ENCODE measurements at regions not wholly inside any gene's neighbourhood (a gene's known extent, or its start where the extent isn't known, plus 50 kb on each side); places are given as distances from the start of the nearest gene placed in this dataset.

- no peak for ATAC-seq
- intact Hi-C loops (cut with DNase I, micrococcal nuclease), result no loop called here
- no peak for DNase-seq
Measured at GRCh38 chr18:28903306-28903705, 726.4 kb upstream of the CDH2 start.

GRCh38 chr18:28890791-28891190 lies 713.9 kb upstream of the CDH2 start:
- intact Hi-C loops (cut with DNase I, micrococcal nuclease), result no loop called here
- DNase-seq (no peak), ATAC-seq (no peak)

- ATAC-seq, result no peak
- DNase-seq, result no peak
- intact Hi-C loops (cut with DNase I, micrococcal nuclease), result no loop called here
Measured at GRCh38 chr18:28884304-28884703, 707.4 kb upstream of the CDH2 start.

- intact Hi-C loops (cut with DNase I, micrococcal nuclease), result no loop called here
- no peak for DNase-seq
- no peak for ATAC-seq
Measured at GRCh38 chr18:28880856-28881255, 703.9 kb upstream of the CDH2 start.

DNA sequence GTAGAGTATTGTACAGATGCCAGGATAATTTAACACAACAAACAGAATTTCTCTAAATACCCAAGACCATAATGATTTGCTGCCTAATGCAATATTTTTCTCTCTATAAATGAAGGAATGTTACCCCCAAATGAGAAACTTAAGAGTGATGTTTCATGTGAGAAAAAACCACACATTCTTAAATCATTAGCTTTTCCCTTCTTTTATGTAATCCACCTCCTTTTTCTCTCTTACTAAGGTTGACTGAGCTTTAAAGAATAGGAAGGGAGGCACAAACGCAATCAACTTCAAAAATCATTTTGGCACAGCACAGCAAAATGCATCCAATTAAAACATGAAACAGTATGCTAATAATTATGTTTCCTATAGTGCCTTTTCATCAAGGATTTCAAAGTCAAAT lies 698.1 kb upstream of the CDH2 start:
- ATAC-seq (no peak), DNase-seq (no peak)
- intact Hi-C loops (cut with DNase I, micrococcal nuclease), result no loop called here

DNA sequence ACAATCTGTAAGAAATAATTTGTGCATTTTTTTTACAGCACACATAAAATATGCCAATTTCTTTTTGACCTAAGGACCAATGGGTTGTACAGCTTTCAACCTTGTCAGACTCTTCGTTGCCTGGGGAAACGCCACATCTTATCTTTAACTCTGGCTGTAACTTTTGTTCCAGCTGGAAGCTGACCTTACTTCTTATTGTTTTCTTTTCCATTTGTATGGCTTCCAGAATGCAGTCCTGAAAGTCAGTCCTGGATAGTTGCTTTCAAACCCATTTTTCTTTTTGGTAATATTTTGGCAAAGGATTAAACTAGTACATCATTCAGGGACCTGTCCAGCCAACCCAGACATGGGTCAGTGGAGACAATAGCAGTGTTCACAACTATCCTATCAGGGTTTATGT lies 686.5 kb upstream of the CDH2 start:
- ATAC-seq, result no peak
- intact Hi-C loops (cut with DNase I, micrococcal nuclease), result no loop called here
- no peak for DNase-seq

GRCh38 chr18:28858248-28858647 lies 681.3 kb upstream of the CDH2 start:
- DNase-seq, result no peak
- no peak for ATAC-seq
- intact Hi-C loops (cut with DNase I, micrococcal nuclease), result no loop called here

- DNase-seq (no peak), ATAC-seq (no peak)
- intact Hi-C loops (cut with DNase I, micrococcal nuclease), result no loop called here
Measured at GRCh38 chr18:28855989-28856388, 679.1 kb upstream of the CDH2 start.

GRCh38 chr18:28855524-28855923 lies 678.6 kb upstream of the CDH2 start:
- DNase-seq (no peak), ATAC-seq (no peak)
- intact Hi-C loops (cut with DNase I, micrococcal nuclease), result no loop called here

- intact Hi-C loops (cut with DNase I, micrococcal nuclease), result no loop called here
- ATAC-seq (no peak), DNase-seq (no peak)
Measured at GRCh38 chr18:28854964-28855363, 678.0 kb upstream of the CDH2 start.

DNA sequence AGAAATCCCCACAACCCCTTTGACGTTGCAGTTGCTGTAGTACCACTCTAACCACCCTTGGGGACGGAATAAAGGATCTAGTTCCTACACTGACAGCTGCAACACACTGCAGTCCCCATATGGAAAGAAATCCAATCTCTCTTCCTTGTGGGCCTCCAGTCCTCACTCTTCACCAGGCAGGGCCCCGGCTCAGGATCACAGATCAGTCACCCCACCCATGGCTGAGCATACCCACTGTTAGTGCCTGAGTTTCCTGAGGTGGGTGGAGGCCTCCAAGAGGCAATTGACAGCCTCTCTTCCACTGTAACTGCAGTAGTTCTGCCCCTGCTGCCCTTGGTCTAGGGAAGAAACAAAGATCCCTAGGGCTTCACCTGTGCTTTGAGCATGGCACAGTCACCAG lies 670.0 kb upstream of the CDH2 start:
- intact Hi-C loops (cut with DNase I, micrococcal nuclease), result no loop called here
- ATAC-seq (no peak), DNase-seq (no peak)

- no peak for ATAC-seq
- intact Hi-C loops (cut with DNase I, micrococcal nuclease), result no loop called here
Measured at GRCh38 chr18:28837100-28837499, 660.2 kb upstream of the CDH2 start.

DNA sequence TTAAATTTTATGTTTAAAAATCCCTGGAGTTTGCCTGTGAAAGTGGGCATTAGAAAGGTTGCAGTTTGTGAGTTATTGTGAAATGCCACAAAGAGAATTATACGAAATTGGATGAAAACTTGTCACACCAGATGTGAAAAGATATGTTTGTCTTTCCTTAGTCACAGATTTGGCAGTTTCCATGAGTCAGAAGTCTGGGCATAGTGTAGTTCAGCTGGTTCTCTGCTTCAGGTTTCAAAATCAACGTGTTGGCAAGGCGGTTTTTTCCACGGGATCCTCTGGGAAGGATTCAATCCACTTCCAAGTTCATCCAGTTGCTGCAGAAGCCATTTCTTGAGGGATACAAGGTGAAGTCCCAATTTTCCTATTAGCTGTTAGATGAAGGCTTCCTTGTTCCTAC lies 658.0 kb upstream of the CDH2 start:
- ATAC-seq (no peak), DNase-seq (no peak)
- intact Hi-C loops (cut with DNase I, micrococcal nuclease), result no loop called here

More at GRCh38 chr18:28837100-28837499, 660.2 kb upstream of the CDH2 start:
- DNase-seq, result no peak

DNA sequence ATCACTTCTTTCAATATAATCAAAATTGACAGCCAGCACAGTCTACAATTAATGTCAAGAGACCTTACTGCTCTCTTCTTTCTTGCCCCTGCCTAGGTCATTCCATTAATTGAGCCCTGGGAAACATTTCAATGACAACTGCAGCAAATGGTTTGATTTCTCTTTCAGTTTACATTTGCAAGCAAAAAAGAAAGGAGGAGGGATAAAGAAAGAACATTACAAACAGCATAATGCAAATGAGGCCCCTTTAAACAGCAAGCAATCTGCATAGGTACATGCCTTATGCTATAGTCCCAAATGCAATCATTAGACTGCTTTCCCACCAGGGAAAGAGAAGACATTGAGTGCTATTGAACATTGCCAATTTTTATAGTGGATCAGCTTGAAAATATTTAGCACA lies 655.0 kb upstream of the CDH2 start:
- no peak for ATAC-seq
- intact Hi-C loops (cut with DNase I, micrococcal nuclease), result no loop called here

DNA sequence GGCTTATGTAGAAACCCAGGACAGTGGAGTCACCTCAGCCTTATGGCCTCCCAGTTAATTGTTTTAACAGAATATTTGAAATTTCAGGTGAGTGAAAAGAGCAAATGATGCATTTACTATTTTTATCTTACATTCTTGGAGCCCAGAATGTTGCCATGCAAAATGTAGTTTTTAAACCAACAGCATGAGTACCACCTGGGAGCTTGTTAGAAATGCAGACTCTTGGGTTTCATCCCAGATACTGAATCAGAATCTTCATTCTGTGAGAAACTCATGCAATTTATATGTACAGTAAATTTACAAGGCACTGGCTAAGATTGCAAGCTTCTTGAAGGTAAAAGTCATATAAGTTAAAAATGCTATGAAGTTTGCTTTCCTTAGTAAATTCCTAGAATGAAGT lies 654.5 kb upstream of the CDH2 start:
- no peak for ATAC-seq
- intact Hi-C loops (cut with DNase I, micrococcal nuclease), result no loop called here
- no peak for DNase-seq

More for the DNA sequence above, 655.0 kb upstream of the CDH2 start:
- DNase-seq, result no peak

- ATAC-seq, result no peak
- no peak for DNase-seq
- intact Hi-C loops (cut with DNase I, micrococcal nuclease), result no loop called here
Measured at GRCh38 chr18:28826107-28826506, 649.2 kb upstream of the CDH2 start.

- DNase-seq (no peak), ATAC-seq (no peak)
- intact Hi-C loops (cut with DNase I, micrococcal nuclease), result no loop called here
Measured at GRCh38 chr18:28824183-28824574, 647.2 kb upstream of the CDH2 start.

DNA sequence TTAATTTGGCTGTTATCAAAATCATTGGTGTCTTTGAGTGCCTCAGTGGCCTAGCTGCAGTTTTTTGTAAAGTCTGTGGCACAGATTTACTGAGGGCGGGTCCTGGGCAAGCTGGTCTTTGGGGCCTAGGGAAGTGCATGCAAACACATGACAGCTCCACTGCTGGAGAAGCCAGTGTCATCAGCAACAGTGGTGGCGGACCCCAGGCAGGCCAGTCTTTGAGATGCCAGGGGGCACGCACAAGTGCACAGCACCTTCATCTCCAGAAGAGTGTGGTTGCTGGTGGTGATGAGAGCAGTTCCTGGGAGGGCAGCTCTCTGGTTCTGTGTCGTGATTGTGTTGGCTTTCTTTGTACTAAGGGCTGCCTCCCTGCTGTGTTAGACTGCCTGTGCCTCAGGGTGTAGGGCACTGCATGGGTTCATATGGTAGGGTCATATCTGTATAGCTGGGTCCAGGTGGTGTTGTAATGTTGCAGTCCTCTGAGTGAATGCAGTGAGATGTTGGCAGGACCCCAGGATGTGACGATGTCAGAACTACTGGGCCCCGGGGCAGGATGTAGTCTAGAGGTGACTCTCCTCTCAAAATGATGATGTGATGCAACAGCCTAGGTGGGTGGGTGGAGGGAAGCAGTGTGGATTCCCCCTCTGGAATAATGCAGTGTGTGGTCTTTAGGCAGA lies 646.7 kb upstream of the CDH2 start:
- no peak for DNase-seq
- intact Hi-C loops (cut with DNase I, micrococcal nuclease), result no loop called here
- no peak for ATAC-seq

GRCh38 chr18:28820353-28820752 lies 643.4 kb upstream of the CDH2 start:
- DNase-seq (no peak), ATAC-seq (no peak)
- intact Hi-C loops (cut with DNase I, micrococcal nuclease), result no loop called here

- DNase-seq (no peak), ATAC-seq (no peak)
- intact Hi-C loops (cut with DNase I, micrococcal nuclease), result no loop called here
Measured at GRCh38 chr18:28816155-28816554, 639.2 kb upstream of the CDH2 start.

- DNase-seq (no peak), ATAC-seq (no peak)
- intact Hi-C loops (cut with DNase I, micrococcal nuclease), result no loop called here
Measured at GRCh38 chr18:28814365-28814764, 637.4 kb upstream of the CDH2 start.

- intact Hi-C loops (cut with DNase I, micrococcal nuclease), result no loop called here
- no peak for DNase-seq
Measured at GRCh38 chr18:28808373-28808772, 631.4 kb upstream of the CDH2 start.

More at GRCh38 chr18:28808373-28808772, 631.4 kb upstream of the CDH2 start:
- ATAC-seq, result no peak

All from left colon (tissue), 2 donors.